Urothelium cell line (cell line): ENCODE measurements at regions not wholly inside any gene's neighbourhood (a gene's known extent, or its start where the extent isn't known, plus 50 kb on each side); places are given as distances from the start of the nearest gene placed in this dataset.
A peak's percentile ranks its signal among the peaks of the same experiment; 100 is the strongest.

Source experiments
- DNase-seq: peaks from one replicate; pipeline ENCODE4 v3.0.0; 2011; ENCODE audit warnings: low spot score, mixed read lengths
- FAIRE-seq: peaks from 2 replicates; lab custom pipeline; 2011; peaks lifted over from hg19 to GRCh38; lab: Jason Lieb, UNC

DNA sequence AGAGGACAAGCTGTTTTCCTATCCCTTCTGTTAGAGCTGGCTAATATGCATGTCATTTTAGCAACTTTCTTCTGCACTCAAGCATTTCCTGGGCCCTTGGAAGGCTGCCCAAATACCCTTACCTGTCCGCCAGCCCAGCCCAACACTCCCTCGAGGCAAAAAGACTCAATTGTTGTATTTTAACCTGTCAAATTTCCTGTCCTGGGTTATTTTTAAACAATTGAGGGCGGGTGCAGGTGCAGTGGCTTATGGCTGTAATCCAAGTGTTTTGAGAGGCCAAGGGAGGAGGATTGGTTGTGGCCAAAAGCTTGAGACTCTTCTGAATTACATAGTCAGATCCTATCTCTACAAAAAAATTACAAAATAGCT is 125.0 kb upstream of the ARHGAP28 start:
- DNase-seq (peak; percentile 64), FAIRE-seq (peak; percentile 93)

DNA sequence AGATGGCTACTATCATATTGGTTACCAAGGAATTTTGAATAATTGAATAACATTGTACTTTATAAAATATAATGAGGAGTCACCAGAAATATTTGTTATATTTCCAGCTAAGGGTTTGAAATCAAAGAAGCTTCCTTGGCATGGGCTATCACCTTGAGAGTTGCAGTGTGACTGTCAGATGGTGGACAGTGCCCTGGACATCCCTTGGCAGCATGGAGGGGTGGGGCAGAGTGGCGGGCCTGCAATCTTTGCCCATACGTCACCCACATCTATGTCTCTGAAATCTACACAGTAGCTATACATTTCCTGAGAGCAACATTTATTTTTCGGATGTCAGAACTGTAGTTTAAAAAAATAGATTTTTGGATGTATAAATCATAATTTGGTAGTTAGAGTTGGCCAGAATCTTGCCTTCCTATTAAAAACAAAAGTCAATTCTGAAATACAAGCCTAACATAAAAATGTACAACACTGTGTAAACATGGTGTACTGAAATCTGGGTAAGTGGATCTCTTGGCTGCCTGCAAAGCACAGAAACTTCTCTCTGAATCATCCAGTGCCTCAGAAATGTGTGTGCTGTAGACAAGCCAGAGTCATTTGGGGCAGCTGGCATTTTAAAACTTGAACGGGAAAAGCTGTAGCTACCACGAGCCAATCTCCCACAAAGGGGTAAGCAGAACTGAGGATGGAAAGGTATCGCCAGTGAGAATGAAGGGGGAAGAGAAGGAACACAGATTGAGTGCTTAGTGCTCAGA is 124.2 kb upstream of the ARHGAP28 start:
- FAIRE-seq: peak; percentile 77
- no peak for DNase-seq

DNA sequence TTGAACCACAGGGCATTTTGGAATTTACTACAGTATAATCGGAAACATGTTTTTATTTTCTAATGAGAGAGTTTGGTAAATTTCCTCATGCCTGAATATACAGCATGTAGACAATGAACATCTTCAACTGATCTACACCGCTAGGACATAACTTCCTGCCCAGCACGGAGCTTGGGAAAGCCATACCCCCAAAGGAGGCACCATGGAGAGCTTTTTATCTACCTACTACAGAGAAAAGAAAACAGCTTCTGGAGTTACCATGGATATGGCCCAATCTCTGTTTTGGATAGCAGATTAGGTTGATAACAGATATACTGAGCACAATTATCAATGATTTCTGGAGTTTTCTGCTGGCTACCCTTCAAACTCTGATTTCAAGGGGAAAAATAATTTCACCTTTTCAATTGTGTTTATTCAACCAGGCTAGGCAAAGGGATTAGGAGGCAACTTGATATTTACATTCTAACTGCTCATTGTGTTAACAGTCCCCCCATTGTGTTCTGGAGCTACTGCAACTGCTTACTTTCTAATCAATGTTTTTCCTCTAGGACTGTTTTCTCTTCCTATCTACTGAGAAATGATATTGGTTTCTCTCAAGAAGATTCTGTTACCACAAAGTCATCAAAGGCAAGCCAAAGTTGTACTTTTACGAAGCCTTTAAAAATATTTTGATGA is 123.0 kb upstream of the ARHGAP28 start:
- no peak for DNase-seq
- peak; percentile 5 for FAIRE-seq

DNA sequence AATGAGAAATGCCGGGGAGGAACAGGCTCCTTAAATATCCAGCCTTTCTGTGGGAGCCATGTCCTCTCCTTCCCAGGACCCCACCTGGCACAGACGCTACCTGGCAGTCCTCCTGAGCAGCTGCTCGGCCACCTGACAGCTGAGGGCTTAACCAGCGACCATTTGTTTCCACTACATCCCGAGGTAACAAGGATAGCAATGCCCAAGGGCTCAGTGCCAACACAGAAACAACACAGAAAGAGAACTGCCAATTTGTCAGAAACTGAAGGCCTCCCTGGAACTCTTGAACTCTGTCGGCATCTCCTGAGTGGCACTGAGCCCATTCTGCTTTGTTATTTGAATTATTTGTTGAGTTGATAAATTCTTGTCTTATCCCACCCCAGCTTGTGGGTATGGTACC is 122.2 kb upstream of the ARHGAP28 start:
- DNase-seq: no peak
- FAIRE-seq: no peak

DNA sequence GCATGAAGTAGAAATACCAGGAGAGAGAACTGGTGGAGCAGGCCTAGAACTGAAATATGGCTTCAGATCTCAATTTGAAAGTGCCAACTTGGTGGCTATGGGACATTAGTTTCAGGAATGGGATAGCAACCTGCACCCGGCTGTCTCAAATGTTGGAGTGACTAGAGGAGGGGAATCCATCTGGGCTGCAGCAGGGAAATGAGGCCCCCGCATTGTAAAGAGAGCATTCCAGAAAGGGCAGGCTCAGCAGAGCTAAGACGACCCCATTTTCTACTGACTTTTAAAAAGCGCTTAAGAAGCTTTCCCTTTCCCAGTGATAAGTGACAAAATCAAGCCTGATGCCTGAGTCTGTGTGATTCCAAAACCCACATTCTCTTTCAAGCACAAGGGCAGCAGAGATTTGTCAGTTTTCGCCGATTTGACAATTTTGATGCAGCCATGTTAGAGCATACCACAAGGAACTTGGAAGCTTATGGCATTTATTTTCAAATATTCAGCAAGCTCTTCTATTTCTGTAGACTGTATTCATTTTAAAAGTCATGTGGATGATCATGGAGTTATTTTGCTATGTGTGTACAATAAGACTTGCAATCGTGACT is 119.8 kb upstream of the ARHGAP28 start:
- FAIRE-seq: peak; percentile 53
- no peak for DNase-seq

DNA sequence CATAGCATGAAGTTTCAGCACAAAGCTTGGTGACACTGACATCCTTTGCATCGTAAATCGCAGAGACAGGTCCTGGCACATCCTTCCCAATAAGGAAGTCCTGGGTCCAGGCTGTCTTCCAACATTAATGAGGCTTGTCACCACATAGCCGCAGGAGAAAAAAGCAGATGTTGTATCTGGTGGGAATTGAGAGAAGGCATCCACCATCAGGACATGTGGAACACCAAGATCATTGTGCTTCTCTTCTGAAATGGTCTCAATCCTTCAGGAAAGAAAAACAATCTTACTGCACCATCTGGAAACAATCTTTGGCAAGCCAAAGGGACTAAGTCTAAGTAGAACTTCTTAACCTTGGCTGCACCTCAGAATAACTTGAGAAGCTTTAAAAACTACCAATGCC is 119.0 kb upstream of the ARHGAP28 start:
- FAIRE-seq: peak; percentile 17
- no peak for DNase-seq

DNA sequence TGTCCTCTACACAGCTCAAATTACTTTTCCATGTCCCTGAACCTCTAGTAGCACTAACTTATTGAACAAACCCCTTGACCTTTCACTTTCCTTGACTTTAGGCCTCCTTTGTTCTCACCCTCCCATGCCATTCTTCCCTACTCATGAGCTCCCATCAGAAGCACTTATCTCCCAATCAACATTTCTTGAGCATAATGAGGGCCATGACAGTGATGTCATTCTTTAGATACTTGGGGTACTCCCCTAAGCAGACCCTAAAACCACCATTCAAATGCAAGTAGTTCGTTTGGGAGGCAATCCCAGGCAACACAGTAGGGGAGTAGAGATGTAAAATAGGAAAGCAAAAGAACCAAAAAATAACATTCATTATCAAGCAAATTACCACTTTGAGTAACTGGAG is 115.9 kb upstream of the ARHGAP28 start:
- FAIRE-seq (no peak), DNase-seq (no peak)

DNA sequence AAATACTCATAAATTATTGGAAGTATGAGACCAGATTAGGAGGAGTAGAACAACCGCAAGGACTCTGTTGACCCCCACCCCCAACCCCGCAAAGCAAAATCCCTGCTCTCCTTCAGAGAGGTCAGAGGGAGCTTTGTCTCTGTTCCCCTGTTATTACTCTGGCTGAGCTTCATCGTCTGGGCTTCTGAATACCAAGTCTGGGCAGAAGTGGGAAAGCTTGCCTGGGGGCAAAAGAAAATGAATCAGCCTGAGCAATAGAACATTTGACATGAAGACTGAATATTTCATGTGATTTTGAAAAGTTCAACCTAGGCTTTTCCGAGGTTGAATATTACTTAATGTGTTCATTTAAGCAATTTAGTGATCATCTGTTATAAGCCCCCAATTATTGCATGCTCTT is 114.6 kb upstream of the ARHGAP28 start:
- no peak for FAIRE-seq
- DNase-seq: no peak

DNA sequence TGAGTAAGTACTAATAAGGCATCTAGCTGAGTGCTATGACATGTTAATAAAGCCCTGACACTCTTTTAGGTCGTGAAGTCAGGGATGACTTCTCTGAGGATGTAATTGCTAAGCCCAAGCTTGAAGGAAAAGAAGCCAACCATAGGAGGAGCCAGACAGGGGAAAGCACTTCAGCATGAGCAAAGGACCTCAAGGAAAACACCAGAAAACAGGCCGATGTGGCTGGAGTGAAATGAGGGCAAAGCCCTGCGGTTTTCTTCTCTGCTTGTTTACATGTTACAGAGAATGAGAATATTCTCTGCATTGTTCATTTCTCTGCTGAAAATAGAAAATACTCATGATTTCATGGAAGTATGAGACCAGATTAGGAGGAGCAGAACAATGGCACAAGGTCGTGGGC is 112.5 kb upstream of the ARHGAP28 start:
- FAIRE-seq: no peak
- no peak for DNase-seq

DNA sequence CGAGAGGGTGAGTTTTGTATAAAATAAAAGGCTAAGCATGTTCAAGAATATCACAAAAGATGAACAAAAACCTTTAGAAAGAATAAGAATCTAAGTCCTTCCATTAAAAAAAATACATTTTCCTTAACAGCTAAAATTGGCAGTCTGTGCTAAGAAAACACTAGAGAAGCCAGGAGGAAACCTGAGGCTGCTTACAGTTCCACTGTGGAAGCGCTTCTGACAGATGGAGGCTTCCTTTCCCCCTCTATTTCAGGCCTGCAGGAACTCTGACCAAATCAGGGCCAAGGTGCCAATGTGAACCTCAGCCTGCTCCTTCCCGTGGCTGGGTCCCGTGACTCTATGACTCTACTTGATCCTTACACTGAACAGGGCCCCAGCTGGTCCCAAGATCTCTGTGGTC is 108.1 kb upstream of the ARHGAP28 start:
- DNase-seq (no peak), FAIRE-seq (no peak)

DNA sequence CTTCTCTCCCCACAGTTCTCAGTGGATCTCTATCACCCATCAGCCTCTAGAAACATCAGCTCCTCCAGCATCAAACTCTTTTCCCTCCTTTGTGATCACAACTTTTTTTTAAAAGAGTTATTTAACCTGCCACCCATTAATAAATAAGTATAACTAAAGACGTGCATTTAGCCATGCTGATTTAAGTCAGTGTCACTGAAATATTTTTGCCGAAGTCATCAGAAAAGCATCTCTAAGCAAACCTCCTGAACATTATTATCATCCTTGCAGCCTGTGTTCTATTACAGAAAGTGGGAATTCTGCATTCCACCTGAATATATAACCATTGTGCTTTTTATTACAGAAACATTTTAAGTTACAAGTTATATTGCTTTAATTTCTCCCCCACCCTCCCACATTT is 106.2 kb upstream of the ARHGAP28 start:
- FAIRE-seq: no peak

DNA sequence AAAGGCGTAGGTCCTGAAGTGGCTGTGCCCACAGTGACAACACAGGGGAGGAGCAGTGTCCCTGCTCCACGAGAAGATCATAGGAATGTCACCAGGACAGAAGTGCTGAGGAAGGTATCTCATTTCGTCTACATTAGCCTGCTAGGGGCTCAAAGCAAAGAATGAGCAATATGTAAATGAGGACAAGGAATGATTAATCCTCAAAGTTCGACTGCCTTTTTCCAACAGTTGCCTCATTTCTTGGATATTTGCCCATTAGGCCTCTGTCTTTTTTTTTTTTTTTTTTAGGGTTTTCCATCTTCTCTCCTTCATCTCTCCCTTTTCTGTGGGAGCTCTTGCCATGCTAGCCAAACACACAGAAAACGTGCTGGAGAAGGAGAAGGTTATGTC is 105.2 kb upstream of the ARHGAP28 start:
- peak; percentile 85 for DNase-seq
- no peak for FAIRE-seq

More for the DNA sequence above, 106.2 kb upstream of the ARHGAP28 start:
- no peak for DNase-seq

DNA sequence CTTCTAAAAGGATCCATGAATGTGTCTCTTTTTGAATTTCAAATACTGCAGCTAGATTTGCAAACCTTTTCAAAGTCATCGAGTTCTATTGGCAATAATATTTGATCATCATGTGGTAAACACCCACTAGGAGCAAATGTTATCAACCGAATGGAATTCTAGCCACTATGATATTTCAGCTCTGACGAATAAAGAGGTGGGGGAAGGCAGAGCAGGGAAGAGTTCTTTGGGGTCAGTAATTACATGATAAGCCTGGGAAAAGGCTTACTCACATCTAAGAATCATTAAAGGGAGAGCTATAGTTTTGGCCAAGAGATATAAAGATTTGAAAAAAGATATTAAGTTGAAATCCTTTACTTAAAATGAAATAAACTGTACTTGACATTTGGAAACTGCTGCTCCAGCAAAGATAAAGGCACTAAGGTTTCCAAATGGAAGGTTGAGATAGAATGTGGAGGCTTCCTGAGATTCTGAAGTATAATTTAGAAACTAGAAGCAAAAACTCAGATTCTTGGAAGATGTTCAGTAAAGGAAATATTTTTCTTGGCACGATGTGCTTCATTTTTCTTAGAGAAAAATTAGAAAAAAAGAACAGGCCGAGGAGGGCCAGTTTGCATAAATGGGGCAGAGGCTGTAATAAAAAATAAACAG is 104.7 kb upstream of the ARHGAP28 start:
- FAIRE-seq (no peak), DNase-seq (peak; percentile 60)

DNA sequence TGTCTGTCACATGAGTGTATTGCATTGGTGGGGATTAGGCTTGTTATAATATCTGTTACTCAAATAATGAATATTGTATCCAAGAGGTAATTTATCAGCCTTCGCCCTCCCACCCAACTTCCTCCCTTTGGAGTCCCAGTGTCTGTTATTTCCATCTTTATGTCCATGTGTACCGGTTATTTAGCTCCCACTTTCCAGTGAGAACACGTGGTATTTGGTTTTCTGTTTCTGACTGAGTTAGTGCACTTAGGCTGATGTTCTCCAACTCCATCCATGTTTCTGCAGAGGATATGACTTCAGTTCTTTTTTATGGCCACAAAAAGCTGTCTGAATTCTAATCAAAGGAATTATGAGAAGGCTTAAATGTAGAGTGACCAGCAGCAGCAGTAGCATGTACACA is 104.0 kb upstream of the ARHGAP28 start:
- DNase-seq (no peak), FAIRE-seq (peak; percentile 58)

DNA sequence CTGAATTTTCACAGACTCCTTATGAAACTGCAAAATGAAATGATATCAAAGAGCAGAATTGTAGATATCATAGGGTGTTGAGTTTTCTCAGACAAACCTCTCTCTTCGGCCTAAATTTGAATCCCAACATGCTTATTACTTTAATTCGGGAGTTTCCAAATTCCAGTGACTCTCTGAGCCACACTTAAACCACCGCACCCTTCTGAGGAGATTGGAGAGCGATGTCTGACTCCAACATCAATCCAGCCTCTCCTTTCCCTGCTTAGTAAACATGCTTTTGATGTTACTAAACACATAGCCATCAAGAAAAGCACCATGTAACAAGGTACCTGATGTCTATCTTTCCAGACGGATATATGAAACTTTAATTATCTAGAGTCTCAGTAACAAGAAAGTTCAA is 103.1 kb upstream of the ARHGAP28 start:
- DNase-seq (no peak), FAIRE-seq (peak; percentile 40)

DNA sequence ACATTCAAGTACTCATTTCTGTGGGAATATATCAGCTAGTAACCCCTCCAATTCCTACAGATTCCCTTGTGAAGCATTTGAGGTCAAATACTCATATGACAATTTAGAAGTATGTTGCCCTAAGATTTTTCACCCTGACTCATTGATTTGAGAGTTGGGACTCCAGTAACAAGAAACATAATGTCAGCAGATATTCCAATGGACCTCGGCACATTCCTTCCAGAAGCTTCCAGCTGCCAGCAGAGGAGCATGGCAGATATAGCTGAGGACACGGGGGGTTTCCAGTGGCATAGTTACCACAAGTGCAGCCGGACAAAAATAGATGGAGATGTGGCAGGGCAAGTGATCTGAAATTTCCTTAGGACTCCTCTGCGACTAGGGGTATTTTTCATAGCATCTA is 101.9 kb upstream of the ARHGAP28 start:
- FAIRE-seq (no peak), DNase-seq (no peak)

DNA sequence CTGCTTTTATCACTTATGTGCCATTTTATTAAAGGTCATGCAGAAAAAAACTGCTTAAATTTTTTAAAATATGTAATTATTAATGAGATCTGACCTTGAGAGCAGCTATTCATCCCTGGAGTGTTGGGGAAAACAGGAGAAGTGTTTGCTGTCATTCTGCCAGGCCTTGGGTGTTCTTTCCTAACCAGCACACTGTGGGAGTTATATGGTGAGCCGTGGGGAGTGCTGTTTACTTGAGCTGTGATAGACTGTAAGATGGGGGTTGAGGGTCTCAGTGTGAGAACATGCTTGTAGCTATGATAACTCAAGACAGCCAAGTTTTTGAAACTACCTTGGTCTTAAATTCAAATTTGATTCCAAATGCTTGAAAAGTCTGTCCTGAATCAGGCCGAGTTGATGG is 101.3 kb upstream of the ARHGAP28 start:
- DNase-seq (no peak), FAIRE-seq (peak; percentile 37)

DNA sequence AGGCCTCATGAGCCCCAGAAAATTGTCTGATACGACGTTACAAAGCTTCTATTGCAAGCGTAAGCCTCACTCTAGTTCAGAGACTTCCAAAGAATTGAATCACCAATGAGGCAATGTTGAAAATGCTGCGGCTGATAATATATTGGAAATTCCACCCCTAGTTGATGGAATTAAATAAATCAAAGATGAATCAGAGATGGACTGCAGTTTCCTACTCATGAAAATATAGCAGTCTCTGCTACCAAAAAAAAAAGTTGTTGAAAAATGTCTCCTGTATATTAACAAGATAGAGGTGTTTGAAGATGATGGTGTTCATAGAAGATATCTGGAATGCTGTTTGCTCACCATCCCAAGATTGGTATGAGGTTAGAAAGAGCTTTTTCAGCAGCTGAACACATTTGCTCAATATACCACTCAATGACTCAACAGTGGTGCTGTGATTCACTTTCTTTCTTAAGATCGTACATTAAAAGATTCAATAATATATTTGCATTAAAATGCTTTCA is 99.8 kb upstream of the ARHGAP28 start:
- DNase-seq: peak; percentile 76
- FAIRE-seq: peak; percentile 87

DNA sequence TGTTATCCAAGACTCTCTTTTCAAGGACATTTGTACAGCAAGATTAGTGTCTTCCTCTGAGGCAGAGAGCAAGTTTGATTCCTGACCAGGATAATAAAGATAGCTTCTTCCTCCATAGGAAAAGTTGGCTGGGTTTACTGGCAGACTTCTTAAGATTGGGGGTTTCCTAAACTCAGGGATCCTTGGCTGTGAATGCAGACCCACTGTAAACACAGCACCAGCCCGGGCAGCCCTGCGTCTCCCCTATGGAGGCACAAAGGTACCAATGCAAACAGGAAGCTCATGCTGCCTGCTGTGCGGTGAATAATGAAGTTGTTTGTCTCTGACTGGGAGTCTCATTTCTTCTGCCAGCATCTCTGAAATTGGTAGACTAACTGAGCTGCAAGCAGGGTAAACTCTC is 96.2 kb upstream of the ARHGAP28 start:
- no peak for DNase-seq
- FAIRE-seq: no peak

DNA sequence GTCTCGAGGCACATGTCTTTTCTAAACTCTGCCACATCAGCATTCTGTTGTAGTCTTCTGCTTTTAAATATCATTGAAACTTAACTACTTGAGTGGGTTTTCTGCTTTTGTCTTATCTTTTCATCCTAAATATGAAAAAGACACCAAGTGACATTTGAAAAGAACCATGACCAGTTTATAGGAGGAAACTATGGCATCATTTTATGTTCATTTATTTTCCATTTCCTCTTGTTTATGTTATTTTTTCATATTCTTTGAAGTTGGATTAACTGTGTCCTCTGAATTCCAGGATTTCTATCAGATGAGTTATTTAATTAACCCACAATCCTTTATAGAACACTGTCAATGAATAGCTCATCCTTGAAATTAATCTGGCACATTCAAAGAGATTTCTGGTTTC is 93.4 kb upstream of the ARHGAP28 start:
- DNase-seq (no peak), FAIRE-seq (no peak)

DNA sequence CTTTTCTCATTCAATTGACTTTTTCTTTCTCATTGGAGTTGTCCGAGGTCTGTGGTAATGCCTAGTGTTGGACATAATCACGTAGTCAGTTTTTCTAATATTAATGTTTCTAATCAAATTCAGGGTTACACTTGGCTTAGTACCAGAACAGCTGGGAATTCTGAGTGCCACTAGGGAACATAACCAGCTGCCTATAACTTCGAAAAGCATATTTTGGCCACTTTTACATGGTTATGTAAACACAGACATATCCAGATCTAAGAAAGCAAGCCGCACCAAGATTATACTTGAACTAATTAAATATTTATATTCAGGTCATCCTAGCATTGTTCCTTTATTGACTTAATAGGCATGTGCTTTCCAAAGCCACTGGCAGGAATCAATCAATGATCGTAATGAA is 91.1 kb upstream of the ARHGAP28 start:
- FAIRE-seq (no peak), DNase-seq (no peak)

DNA sequence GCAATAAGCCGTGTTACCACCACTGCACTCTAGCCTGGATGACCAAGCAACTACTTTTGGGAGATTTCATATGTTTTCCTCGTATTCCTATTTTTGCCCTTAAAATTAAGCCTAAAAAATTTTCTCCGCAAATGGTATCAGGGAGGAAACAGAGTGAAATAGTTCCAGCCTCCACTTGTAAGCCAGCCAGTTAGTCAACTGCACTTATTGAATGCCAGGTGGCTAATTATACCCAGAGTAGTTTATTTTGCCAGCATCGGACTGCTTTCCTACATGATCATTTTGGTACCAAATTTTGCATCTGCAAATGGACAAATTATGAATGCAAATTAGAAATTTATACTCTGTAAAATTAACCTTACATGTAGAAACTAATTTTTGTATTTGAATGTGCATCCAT is 90.2 kb upstream of the ARHGAP28 start:
- FAIRE-seq: no peak
- no peak for DNase-seq
